GM19455 (cell line): ENCODE measurements at regions not wholly inside any gene's neighbourhood (a gene's known extent, or its start where the extent isn't known, plus 50 kb on each side); places are given as distances from the start of the nearest gene placed in this dataset.

Source experiments
- ATAC-seq: cut with Tn5 transposase; IDR thresholded peaks from one replicate; pipeline ENCODE4 v1.9.1; 2021; ENCODE audit not compliant: unreplicated experiment

DNA sequence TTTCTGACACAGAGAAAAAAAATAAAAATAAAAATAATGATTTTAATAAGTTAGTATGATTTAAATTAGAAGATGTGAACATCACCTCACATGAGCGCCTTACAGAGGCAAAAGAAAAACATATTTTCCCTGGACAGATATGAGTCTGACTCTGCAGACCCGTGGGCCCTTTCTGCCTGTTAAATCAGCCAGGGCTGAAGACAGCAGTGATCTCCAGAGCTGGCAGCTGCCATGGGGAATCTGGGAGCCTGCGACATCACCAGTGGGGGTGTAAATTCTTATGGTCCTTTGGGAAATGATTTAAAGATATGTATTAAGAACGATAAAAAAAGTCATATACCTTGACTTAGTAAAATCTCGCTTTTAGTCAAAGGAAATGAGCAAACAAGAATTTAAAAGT lies 65.7 kb upstream of the FOXF1 start:
- ATAC-seq, result no peak

DNA sequence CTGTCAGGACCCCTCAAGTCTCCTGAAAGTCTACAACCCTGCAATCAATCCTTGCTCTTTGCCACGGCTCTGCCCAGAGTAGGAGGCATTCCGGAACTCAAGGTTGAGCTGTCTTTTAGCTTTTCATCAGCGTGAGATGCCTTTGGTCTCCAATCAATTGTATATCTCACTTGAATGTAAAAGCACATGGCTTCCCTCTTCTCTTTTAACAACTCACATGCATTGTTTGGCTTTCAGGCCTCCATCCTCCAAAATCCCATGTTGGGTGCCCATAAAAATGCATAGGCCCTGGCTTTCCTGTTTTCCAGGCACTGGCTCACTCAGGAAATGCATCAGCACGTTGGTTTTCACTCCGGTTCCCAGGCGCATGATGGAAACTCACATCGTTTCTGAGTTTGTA lies 64.0 kb upstream of the FOXF1 start:
- no peak for ATAC-seq

DNA sequence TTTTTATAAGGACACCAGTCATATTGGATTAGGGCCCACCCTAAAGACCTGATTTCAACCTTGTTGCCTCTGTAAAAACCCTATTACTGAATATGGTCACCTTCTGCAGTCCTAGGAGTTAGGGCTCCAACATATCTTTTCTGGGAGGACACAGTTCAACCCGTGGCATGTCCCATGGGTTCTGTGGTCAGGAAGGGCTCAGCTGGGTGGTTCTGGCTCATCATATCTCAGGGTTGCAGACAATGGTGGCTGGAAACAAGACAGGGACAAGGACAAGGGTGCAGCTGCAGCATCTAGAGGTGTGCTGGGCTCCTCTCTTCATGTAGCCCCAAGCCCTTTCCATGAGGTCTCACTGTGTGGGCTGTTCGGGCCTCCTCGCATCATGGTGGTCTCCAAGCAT lies 63.1 kb upstream of the FOXF1 start:
- no peak for ATAC-seq

DNA sequence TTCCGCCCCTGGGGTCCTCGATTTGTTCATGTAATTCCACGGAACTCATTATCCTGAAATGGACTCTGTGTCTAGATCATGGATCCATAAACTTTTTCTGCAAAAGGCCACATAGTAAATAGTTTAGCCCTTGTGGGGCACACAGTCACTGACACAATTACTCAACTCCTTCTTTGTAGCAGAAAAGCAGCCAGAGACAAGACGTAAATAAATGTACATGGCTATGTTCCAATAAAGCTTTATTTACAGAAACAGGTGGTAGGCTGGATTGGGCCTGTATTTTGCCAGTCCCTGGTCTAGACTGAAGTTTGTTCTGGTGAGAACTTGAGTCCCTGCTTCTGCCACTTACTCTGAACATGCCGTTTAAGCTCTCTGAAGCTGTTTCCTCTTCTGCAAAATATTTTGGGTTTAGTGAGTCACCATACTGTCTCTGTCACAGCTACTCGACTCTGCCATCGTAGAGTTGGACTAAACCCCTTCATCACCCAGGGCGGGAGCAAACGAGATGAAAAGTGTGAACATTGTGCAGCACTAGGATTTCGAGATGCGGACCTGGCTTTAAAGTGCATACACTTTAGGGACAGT lies 61.9 kb upstream of the FOXF1 start:
- ATAC-seq, result no peak

DNA sequence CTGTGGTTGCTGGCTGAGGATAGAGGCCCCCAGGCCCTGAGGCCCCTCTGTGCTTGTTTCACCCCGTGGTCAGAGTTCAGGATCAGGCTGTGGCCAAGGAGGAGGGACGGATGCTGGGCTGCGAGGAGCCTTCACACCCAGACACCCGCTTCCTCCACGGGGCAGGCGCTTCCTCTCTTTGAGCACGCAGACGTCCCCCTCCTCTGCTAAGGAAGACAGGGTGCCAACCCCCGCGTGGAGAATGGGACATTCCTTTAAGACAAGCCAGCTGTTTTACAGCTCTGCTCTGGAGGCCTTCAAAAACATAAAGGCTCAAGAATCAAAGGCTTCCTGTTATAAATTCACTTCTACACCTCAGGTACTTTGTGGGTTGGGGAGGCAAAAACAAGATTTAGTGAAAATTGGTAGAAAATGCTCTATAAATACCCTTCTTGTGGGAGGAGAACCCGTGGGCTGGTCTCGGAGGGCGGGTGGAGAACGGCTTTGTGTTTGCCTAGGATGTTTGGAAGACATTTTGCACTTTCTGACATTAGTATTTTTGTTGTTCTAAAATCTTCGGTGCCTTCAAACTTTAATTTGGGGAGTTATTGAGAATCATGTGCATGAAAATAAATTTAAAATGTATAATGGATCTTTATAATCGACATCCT lies 60.8 kb upstream of the FOXF1 start:
- ATAC-seq, result no peak

DNA sequence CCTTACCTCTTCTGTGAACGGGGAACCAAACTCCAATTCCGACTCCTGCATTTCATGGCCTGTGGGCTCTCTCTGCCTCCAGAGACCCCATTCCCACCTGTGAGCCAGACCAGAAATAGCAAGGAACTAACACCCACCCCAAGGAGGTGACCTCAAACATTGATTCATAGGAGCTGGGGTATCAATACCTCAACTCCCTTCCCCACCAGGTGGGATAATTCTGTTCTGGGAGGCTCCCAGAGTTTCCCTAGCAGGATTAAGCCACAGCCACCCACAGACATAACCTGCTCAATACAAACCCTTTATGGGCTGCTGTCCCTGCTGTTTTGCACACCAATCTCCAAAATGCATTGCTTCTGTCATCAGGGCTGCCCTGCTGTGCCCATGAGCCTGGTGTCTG lies 59.6 kb upstream of the FOXF1 start:
- ATAC-seq, result no peak

DNA sequence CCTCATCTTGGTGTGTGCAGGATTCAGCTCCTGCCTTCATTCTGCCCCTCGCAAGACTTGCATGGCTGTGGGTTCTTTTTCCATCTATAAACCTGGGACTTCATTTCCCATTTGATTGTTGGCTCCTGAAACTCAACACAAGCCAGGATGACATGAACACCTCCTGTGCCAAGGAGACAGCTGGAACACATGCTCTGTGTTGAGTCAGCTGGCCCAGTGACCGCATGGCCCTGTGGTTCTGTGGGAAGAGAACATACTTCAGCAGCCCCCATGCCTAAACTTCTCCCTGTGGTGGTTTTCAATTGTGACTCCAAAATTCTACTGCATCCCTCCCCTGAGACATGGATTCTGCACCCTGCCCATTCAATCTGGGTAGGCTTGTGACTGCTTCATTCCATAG lies 57.9 kb upstream of the FOXF1 start:
- no peak for ATAC-seq

DNA sequence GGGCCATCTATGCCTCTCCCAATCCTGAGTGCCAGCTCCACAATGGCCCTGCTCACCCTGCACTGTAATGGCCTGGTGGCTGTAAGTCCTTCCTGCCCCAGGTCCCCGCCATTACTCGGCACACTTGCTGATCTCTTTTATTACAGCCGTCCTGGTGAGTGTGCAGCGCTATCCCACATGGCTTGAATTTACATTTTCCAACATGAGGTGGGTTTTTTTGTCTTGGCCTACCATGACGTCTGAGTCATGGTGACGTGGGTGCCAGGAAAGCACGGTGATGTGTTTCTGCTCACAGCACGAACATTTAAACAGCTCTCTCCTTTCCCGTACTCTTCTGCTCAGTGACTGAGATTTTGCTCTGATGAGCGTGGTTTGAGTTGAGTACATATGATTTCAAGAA lies 55.2 kb upstream of the FOXF1 start:
- no peak for ATAC-seq

DNA sequence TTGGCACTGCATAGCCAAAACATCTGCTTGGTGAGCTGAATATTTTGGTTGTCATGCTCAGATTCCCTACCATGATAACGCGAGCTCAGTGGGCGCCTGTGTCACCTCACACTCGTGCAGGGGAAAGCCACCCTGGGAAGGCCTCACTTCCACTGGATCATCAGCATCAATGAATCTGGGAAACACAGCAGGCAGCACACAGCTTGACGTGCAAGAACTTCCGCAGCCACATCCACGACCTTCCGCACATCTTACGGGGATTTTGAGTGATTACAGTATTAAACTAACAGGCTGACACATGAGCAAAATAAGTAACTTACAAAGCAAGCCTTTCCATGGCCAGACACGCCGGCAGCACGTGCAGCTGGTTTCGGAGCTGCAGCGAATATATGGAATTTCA lies 54.7 kb upstream of the FOXF1 start:
- no peak for ATAC-seq

DNA sequence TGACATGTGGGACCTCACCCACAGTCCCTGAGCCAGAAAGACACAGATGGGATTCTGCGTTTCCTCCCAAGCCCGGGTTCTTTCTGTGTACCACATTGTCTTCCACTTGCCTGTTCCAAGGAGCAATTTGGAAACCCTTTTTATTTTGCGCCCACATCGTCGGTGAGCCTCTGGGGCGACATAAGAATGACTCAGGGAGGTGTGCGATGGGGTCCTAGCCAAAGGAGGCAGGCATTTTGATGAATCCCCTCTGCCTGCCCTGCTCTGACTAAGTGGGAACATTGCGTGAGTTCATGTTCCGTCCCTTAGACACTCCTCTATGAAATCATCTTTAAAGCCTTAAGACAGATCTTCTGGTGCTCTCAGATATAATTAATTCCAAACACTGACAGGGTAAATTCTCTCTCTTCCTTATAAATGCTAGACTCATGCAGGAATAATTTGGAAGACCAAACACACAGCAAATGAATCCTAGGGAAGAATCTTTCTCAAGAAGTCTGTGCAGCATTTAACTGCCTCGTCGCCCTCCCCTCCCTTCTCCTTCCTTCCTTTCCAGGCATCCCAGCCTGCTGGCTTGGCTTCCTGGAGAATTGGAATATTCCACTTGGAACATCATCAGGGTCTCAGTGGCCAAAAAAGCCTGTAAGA lies 52.7 kb upstream of the FOXF1 start:
- ATAC-seq, result no peak

DNA sequence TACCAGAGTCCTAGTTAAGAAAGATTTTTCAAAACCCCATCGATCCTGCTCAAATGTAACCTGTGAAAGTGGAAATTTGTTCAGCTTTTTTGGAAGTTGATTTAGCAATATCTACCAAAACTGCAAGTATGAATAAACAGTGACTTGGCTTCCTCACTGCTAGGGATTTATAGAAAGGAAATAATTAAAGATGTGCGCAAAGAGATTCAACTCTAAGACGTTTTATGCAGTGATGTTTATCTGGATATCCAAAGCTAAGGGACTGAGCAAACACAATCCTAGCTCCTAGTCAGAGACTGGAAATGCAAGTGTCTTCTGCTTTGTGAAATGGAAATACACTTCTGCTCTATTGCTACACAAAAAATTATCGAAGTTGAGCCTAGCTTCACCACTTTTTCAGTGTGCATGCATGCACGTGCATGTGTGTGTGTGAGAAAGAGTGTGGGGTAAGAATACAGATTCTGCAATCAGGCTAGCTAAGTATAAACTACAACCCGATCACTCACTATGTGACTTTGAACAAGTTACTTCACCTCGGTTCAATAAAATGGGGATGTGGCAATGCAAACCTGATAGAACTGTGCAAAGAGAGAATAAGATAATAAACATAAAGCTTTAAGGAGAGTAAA lies 52.1 kb upstream of the FOXF1 start:
- no peak for ATAC-seq

DNA sequence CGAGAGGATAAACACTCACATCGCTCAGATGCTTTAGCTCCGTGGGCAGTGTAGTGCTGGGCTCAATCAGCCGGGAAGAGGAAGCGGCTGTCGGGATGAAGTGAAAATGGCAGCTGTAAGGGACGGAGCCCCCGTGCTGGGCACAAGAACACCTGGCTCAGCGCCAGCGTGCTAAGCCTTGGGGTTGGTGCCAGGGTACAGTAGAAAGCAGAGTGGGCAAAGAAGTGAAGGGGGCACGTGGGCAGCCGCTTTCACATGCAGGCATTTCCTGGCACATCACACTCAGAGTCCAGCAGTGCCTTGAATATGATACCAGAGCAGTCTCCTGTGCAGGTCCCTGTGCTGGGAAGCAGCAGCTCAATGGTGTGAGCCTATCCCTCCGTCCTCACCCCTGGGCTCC lies 51.1 kb upstream of the FOXF1 start:
- no peak for ATAC-seq
